GM18499 (cell line): ENCODE measurements at regions not wholly inside any gene's neighbourhood (a gene's known extent, or its start where the extent isn't known, plus 50 kb on each side); places are given as distances from the start of the nearest gene placed in this dataset.
"Not testable (repeated sequence)": the region's sequence is repeated elsewhere in the genome, so short reads cannot be mapped to it uniquely, and the experiment has no call there.

Source experiments
- ATAC-seq: cut with Tn5 transposase; IDR thresholded peaks from one replicate; pipeline ENCODE4 v1.9.1; 2021; ENCODE audit warnings: moderate number of reproducible peaks; ENCODE audit not compliant: insufficient read depth, unreplicated experiment

- no peak for ATAC-seq
Observed at GRCh38 chr1:242743983-242744780, 219.7 kb upstream of the PLD5 start.

- no peak for ATAC-seq
Observed at GRCh38 chr1:242738702-242739645, 214.5 kb upstream of the PLD5 start.

- ATAC-seq: no peak
Observed at GRCh38 chr1:242736611-242737010, 212.1 kb upstream of the PLD5 start.

DNA sequence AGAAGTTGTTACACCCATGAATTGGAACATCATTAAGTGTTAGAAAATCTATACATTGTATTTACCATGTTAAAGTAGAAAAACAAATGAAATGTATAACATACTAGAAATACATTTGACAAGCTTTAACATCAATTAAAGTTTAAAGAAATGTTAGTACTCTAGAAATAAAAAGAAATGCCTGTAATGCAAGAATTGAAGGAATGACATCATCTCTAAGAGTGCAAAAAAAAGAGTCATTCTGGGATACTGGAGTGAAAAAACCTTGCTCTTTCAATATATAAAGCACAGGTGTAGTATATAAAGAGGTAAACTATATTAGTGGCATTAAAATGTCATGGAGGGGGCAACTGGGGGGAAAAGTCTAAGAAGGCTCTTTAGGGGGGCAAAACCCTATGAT is 210.8 kb upstream of the PLD5 start:
- no peak for ATAC-seq

DNA sequence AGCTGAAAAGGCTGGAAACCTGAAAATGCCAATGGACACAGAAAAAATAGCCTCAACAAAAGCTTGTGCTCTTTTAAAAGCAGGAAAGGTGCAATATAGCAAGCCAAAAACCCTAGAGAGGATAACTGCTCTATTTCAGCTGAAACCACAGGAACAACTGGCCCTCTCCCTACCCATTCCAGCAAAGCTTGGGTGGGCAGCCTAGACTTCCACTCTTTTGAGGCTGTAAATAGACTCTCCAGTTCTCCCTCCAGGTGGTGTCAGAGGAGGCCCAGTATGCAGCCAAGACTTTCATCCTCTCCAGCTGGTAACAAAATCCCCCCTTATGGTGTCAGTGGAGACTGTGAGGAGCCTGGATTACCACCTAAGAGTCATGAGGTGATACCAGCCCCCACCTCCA is 206.9 kb upstream of the PLD5 start:
- ATAC-seq: no peak

GRCh38 chr1:242728696-242729095 is 204.2 kb upstream of the PLD5 start:
- ATAC-seq: no peak

DNA sequence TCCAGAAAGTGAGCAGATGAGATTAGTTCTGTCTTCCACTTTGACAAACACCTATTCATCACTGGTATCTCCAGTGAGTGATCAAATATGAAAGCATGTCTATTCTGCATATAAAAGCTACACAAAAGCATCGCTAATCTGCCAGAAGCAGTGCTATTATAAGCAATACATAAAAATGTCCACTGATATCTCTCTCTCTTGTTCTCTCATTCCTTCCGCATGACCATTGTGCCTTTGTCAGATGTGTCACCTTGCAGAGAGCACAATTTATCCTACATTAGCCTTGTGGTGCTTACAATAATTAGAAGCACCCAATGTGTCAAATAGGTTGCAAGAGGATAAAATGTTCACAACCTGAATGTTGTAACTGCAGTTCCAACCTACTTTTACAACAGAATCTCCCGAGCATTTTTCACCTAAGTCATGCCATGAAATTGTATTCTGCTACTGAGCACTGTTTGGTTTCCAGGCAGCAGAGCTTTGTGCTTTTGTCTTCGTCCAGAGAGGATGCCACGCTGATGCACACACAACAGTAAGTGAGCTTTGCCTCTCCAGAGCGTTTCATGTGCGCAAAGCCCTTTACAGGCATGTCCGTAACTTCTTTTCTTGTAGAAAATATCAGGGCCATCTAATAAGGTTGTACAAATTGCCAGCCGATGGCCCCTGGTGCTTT is 198.7 kb upstream of the PLD5 start:
- ATAC-seq: no peak

DNA sequence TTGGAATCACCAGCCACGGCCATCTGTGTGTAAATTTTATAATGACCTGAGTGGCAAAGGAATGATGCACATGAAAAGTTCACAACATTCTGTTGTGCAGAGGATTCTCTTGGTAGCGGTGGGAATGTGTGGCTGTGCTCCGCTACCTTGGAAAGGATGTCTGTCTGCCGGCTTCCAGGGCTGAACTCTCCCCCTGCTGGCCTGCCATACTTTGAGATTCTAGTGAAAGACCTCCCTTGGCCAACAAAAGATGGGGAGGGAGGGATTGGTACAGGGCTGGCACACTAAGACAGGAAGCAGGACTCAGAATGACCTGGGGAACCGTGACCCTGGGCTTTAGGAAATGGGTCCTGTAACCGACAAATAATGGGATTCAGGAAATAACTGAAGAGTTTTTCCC is 194.5 kb upstream of the PLD5 start:
- ATAC-seq: no peak

DNA sequence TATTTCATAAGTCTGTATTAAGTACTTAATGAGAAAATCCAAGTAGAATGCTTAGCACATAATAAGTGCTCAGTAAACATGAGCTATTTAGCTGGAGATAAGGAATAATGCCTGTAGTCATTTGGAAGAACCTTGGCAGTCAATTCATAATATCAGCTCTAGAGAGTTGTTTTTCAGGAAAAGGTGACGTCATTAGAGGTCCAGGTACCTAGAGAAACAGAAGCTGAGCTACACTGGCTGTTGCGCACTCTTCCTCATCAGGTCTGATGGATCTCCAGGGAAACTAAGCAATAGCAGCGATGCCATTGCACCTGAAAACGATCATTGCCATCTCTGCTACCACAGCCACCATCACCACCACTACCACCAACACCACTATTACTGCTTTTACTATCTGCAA is 187.8 kb upstream of the PLD5 start:
- ATAC-seq: no peak

DNA sequence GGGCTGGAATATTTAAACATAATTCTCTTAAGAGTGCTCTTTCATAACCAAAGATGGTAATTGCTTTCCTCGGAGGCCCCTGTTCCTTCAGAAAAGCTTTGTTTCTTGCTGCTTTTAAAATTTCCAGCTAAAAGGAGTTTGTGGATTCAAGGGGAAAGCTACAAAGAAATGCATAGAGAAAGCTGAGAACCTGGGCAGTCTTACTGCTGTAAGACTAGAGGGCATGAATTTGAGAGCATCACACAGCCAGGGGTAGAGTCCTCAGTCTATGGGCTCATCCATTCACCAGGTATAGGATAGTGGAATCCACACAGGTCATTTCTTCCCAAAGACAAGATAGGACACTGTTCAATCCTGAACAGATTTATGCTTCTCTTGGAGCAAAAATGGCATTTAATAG is 186.3 kb upstream of the PLD5 start:
- no peak for ATAC-seq

- ATAC-seq: no peak
Observed at GRCh38 chr1:242710286-242710685, 185.8 kb upstream of the PLD5 start.

DNA sequence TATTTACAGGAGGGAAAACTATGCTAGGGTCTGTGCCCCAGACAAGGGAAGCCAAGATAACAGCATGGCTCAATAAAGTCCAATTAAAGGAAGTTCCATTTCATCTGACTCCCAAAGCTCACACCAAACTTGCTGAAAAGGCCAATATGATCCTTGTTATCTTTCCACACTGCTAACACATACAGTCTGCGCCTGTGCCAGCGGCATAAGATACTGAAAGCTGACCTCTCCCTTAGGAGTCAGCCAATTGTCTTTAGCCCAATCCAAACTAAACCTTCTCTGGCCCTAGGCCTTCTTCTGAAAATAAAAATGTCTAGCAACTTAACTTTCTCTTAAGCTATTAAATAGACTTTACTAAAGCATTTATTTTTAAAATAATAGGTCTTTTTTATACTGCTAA is 179.0 kb upstream of the PLD5 start:
- ATAC-seq: no peak

GRCh38 chr1:242692988-242693387 is 168.5 kb upstream of the PLD5 start:
- ATAC-seq: no peak

DNA sequence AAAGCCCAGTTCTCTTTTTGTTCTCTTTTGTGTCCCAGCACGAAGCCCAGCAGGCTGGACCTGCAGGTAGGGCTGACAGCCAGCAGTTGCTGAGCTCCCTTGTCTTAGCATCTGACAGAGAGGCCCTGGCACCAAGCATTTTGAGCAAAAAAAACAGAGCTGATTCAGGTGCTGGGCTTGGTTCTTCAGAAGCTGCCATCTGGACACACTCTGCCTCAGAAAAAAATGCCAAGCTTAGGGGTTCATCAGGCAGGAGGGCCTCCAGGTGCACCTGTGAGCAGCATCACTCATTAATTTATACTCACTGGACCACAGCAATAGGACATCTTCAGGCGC is 167.1 kb upstream of the PLD5 start:
- no peak for ATAC-seq

DNA sequence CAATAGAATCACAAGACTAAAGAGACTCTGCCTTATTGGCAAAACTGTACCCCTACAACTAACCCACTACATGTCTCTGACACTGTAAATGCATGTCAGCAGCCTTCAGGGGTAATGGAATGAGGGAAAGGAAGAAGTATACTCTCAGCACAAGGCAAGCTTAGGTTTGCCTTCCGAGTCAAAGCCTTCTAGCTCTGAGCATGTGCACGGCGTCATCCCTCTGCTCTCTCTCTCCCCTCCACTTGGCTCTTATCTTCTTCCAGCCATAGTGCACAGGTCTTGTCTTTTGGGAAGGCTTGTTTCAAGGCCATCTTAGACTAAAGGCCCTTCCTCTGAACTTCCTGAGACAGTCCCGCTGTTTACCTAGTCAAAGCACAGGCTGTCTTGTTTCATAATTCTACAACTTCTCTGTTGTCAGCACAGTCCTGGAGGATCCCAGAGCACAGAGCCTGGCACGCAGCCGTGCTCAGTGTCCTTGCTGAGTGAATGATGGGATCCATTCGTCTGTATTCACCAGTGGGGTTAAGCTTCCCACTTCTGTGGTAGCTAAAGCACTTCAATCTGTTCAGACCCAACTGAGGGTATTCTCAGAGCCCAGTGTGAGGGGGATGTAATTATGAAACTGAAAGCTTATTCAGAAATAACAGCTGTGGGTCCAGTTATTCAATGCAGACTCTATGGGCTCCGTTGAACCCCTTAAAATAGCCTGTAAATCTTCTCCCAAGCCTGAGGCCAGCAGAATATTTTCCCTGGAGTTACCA is 166.5 kb upstream of the PLD5 start:
- ATAC-seq: no peak

DNA sequence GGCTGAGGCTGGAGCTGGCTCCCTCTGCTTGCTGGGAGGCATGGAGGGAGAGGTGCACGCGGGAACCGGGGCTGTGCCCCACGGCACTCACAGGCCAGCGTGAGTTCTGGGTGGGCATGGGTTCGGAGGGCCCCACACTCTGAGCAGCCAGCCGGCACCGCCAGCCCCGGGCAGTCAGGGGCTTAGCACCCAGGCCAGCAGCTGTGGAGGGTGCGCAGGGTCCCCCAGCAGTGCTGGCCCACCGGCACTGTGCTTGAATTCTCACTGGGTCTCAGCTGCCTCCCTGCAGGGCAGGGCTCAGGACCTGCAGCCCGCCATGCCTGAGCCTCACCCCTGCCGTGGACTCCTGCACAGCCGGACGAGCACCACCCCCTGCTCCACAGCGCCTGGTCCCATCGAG is 164.9 kb upstream of the PLD5 start:
- no peak for ATAC-seq

DNA sequence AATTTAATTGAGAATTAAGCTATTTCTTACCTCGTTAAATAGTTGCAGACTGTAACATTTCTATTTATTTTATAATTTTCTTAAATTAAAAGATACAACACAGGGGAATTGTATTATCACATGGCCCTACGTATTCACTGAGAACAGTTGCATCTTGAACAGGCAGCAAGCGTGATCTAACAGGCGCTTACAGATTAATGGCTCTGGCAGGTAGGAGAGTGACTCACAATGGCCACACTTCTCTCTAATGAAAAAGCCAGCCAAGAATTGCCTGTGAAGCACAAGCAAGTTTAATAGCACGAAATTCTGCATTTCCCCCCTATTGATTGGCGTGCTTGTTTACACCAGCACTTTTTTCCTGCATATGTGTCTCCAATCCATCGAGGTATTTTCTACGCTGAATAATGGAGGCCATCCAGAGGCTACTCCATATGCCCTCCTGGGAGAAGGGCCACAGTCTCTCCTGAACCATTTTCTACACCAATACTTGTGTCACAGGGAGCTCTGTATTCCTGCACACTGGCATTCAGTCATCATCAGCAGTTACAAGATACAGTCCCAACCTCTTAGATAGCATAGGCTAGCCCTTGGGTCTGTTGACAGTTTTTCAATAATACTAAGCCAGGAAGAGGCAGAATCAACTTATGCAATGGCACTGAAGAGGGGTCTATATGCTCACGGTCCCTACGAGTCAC is 150.6 kb upstream of the PLD5 start:
- ATAC-seq: no peak

DNA sequence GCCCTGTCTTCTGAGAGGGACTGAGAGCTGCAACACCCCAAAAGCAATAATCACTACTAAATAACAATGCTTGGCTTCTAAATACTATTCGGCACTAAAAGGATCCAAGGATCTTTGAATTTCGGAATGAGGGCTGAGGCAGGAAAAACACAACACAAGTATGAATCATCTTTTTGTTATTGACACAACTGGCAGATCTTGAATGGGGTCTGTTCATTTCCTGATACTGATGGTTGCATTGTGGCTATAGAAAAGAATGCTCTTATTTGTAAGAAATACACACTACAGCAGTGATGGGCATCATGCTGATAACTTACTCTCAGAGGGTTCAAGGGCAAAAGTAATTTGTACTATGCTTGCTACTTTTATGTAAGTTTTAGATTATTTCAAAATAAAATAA is 149.2 kb upstream of the PLD5 start:
- ATAC-seq: no peak

DNA sequence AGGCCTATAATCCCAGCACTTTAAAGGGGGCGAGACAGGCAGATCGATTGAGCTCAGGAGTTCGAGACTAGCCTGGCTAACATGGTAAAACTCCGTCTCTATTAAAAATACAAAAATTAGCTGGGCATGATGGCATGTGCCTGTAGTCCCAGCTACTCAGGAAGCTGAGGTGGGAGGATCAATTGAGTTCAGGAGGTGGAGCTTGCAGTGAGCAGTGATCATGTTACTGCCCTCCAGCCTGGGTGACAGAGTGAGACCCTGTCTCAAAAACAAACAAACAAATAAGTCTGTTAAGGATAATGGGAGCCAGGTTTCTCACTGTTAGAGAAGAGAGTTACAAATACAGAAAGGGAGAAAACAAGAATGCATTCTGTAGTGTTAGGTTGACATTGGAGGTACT is 148.7 kb upstream of the PLD5 start:
- not testable (repeated sequence) for ATAC-seq

GRCh38 chr1:242670019-242670418 is 145.5 kb upstream of the PLD5 start:
- no peak for ATAC-seq
